ENCODE measurements at regions not wholly inside any gene's neighbourhood (a gene's known extent, or its start where the extent isn't known, plus 50 kb on each side); places are given as distances from the start of the nearest gene placed in this dataset.

DNA sequence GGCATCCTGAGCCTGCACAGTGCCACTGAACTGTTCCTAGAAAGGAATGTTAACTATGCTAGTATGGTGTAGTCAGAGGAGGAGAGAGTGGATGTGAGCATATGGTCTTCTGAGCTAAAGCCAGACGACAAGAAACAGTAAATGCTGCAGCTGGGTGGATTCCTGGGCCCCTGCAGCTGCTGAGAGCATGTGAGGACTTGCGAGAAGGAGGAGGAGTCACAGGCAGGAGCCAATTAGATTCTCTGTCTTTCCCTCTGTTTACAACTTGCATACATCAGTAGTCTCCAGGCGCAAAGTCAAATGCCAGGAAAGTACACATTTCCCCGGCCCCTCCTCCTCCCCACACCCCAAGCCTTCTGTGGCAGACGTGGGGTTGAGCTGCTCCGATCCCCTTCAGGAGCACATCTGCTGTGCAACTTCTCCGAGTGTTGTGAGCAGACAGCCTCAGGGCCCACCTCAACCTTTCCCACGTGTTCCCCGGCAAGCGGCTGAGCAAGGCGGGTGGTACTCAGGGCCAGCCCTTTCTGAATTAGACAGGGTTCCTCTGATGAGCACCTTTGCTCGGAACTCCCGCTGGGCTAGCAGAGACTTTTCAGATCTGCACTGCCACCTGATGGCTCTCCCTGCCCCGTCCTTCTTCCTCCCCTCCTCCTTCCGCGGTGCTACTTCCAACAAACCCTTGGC, 108.7 kb upstream of the ATP6AP2 start:
- TF ChIP-seq, protein P1, sequence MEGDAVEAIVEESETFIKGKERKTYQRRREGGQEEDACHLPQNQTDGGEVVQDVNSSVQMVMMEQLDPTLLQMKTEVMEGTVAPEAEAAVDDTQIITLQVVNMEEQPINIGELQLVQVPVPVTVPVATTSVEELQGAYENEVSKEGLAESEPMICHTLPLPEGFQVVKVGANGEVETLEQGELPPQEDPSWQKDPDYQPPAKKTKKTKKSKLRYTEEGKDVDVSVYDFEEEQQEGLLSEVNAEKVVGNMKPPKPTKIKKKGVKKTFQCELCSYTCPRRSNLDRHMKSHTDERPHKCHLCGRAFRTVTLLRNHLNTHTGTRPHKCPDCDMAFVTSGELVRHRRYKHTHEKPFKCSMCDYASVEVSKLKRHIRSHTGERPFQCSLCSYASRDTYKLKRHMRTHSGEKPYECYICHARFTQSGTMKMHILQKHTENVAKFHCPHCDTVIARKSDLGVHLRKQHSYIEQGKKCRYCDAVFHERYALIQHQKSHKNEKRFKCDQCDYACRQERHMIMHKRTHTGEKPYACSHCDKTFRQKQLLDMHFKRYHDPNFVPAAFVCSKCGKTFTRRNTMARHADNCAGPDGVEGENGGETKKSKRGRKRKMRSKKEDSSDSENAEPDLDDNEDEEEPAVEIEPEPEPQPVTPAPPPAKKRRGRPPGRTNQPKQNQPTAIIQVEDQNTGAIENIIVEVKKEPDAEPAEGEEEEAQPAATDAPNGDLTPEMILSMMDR (IDR thresholded peaks at IDR 0.05; ENCODE audit: insufficient read depth, low read depth, low read length), result 0 out of 2 replicates have a peak, but pooled peaks have one; percentile 17
- ChIA-PET CTCF (no interaction called here), POLR2A (no interaction called here)
- peak; percentile 39 for DNase-seq (ENCODE audit: low read depth)
- Histone ChIP-seq H3K36me3 (ENCODE audit: control insufficient read depth, insufficient read depth, low read length) (no peaks in the 10 kb centered on the region), H3K27me3 (ENCODE audit: control insufficient read depth, insufficient read depth, low read length) (peaks cover 2% of the 10 kb centered on the region), H3K4me3 (ENCODE audit: low read depth, low read length) (no peak overlapping the region)

DNA sequence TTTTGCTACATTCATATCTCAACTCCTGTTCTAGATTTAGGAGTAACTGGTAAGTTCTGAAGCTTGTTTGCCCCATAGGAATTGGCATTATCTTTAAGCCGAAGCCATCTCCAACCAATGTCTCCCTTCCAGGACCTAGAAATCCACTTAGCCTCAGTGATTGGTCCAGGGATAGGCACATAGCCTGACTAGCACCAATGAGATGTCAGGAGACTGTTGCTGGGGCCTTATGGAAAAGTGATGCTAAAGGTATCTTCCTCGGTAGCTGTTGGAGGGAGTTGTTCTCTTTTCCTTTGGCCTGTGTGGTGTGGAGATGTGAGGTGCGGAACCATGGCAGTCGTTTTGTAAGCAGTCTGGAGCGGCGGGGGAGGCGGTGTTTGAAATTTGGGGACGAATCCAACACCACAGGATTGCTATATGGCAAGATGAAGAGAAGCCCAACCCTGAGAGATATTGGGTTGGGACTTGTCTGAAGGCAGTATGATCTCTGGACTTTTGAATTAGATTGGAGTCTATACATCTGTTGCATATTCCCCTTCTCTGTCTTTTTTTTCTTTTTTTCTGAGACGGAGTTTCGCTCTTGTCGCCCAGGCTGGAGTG, 109.8 kb upstream of the ATP6AP2 start:
- CTCF ChIA-PET, result no interaction called here
- TF ChIP-seq, protein P1 (IDR thresholded peaks at IDR 0.05; ENCODE audit: insufficient read depth, low read depth, low read length), result no peak
- no peak for DNase-seq (ENCODE audit: low read depth)
- Histone ChIP-seq H3K4me3 (ENCODE audit: low read depth, low read length) (no peak overlapping the region), H3K36me3 (ENCODE audit: control insufficient read depth, insufficient read depth, low read length) (no peaks in the 10 kb centered on the region), H3K27me3 (ENCODE audit: control insufficient read depth, insufficient read depth, low read length) (peaks cover 2% of the 10 kb centered on the region)
- POLR2A ChIA-PET, result no interaction called here

DNA sequence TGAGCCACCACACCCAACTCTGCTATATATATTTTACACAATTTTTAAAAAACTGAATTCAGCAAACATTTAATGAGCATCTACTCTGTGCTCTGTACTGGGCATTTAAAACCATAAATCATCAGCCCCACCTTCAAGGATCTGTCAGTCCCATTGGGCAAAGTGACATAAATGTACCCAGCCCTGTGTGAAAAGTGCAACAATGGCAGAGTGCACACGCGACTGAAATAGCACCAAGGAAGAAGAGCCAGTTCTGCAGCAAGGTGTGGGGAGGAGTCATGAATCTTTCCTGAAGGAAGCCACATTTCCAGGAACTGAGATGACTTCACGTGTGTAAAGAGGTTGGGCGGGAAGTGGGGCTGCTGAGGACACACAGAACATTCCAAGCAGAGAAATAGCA, 111.5 kb upstream of the ATP6AP2 start:
- no peak for DNase-seq (ENCODE audit: low read depth)
- ChIA-PET CTCF (no interaction called here), POLR2A (no interaction called here)
- TF ChIP-seq, protein P1 (IDR thresholded peaks at IDR 0.05; ENCODE audit: insufficient read depth, low read depth, low read length), result no peak
- Histone ChIP-seq H3K4me3 (ENCODE audit: low read depth, low read length) (no peak overlapping the region), H3K36me3 (ENCODE audit: control insufficient read depth, insufficient read depth, low read length) (no peaks in the 10 kb centered on the region), H3K27me3 (ENCODE audit: control insufficient read depth, insufficient read depth, low read length) (peaks cover 2% of the 10 kb centered on the region; the same call in 1 of the 2 replicates)

DNA sequence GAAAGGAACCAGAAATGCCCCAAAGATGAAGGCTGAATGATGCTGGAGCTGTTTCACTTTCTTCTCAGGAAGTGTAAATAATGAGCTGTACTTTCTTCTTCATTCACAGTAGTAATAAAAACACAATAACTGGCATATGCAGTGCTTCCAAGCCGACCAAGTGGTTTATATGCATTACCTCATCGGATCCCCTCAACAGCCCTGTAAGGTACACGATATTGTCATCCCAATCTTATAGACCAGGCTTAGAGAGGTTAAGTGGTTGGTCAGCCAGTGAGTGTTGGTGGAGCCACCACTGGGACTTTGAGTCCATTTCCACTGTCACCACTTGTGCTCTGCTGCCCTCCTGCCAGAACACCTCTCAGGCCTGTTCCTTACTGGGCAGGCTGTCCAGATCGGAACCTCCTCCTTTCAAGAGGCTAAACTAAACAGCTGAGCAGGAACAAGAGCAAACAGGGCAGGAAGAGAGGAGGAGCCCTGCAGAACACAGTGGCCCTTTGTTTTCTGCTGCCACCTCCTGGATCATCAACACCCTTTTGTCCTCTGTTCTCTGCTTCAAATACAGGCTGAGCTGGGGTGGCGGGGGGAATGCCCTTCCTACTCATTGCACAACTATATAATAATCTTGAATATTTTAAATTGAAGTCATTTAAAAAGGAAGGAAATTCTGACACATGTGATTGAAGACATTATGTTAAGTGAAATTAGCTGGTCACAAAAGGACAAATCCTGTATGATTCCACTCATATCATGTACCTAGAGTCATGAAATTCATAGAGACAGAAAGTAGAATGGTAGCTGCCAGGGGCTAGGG, 112.5 kb upstream of the ATP6AP2 start:
- no peak for DNase-seq (ENCODE audit: low read depth)
- TF ChIP-seq, protein P1 (IDR thresholded peaks at IDR 0.05; ENCODE audit: insufficient read depth, low read depth, low read length), result peak; percentile 19; the same call in 1 of the 2 replicates
- CTCF ChIA-PET, result interaction anchor here (0.5 to 0.7 kb wide), 2 partner anchors 124 to 370 kb away, joined by 3 read pairs; partner anchors contain the start of gene BCOR

DNA sequence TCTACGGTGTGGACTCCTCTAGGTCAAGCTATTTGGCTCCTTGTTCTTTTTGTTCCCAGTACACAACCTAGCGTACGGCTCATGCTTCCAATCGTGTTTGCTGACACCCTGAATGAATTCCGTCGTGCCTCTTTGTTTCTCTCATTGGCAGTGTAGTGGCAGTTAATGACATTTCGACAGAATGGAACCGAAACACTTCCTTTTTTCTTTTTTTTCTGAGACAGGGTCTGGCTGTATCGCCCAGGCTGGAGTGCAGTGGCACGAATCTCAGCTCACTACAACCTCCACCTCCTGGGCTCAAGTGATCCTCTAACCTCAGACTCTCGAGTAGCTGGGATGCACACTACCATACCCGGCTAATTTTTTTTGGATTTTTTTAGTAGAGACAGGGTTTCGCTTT, 113.3 kb upstream of the ATP6AP2 start:
- H3K4me3 ChIP-seq (ENCODE audit: low read depth, low read length), result no peak overlapping the region
- TF ChIP-seq, protein P1 (IDR thresholded peaks at IDR 0.05; ENCODE audit: insufficient read depth, low read depth, low read length), result no peak
- POLR2A ChIA-PET, result no interaction called here
- peaks cover 2% of the 10 kb centered on the region; the same call in 1 of the 2 replicates for H3K27me3 ChIP-seq (ENCODE audit: control insufficient read depth, insufficient read depth, low read length)
- CTCF ChIA-PET, result no interaction called here
- DNase-seq (ENCODE audit: low read depth), result no peak
- no peaks in the 10 kb centered on the region for H3K36me3 ChIP-seq (ENCODE audit: control insufficient read depth, insufficient read depth, low read length)

More for the DNA sequence above, 112.5 kb upstream of the ATP6AP2 start:
- Histone ChIP-seq H3K27me3 (ENCODE audit: control insufficient read depth, insufficient read depth, low read length) (peaks cover 2% of the 10 kb centered on the region; the same call in 1 of the 2 replicates), H3K36me3 (ENCODE audit: control insufficient read depth, insufficient read depth, low read length) (no peaks in the 10 kb centered on the region), H3K4me3 (ENCODE audit: low read depth, low read length) (no peak overlapping the region)
- POLR2A ChIA-PET, result no interaction called here

Data from BJ (cell line).